HG03354 (cell line): ENCODE measurements at regions not wholly inside any gene's neighbourhood (a gene's known extent, or its start where the extent isn't known, plus 50 kb on each side); places are given as distances from the start of the nearest gene placed in this dataset.
"Not testable (repeated sequence)": the region's sequence is repeated elsewhere in the genome, so short reads cannot be mapped to it uniquely, and the experiment has no call there.

Experiments
- ATAC-seq: cut with Tn5 transposase; IDR thresholded peaks from one replicate; pipeline ENCODE4 v1.9.1; 2021; ENCODE audit warnings: mild to moderate bottlenecking; ENCODE audit not compliant: unreplicated experiment, poor library complexity, severe bottlenecking

DNA sequence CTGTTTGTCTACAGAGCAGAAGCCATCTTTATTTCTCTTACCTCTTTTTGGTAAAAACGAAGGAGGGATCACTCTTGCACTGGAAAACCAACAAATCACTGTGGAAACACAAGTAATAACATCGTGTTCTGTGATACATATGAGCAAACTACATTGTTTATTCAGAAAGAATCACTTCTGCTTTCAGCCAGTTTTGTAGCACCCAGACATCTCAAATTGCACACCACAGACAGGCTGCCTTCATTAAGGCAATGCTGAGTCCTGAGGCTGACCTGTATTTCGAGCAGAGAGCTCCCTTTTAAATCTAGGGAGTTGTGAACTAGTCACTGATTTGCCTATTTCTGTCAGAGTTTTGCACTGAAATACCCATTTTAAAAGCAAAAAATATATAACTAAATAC is 1003.2 kb upstream of the FAM98A start:
- ATAC-seq: no peak

DNA sequence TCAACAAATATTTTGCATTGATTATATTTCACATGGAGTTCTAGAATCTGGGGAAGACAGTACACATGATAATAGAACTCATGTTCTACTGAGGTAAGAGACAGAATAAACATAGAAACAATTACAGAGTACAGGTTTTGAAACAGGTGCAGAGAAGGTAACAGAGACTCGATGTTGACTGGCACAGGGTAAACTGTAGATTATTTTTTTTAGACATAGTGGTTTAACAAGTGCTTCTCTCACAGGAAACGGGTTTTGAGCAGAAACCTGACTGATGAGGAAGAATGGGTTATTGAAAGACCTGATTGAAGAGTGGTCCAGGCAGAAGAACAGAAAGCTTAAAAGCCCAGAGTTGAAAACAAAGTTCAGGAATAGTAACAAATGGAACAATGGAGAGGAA is 1002.5 kb upstream of the FAM98A start:
- no peak for ATAC-seq

DNA sequence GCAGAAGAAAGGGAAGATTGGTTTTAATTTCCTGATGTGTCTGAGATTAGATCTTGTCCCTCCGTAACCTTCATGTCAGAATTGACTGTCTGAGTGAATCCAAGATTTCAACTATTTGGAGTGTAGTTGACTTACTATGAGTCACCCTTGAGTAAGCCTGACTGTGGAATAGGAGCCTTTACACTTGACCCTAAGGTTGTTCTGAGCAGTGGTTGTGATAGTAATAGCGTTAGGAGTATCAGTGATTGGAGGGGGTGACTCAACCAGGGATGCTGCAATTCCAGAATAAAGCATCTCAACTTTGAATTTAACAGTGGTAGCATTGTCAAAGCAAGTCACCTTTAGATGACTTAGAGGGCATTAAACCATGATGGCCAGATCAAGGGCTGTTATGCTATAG is 979.5 kb upstream of the FAM98A start:
- ATAC-seq: no peak

DNA sequence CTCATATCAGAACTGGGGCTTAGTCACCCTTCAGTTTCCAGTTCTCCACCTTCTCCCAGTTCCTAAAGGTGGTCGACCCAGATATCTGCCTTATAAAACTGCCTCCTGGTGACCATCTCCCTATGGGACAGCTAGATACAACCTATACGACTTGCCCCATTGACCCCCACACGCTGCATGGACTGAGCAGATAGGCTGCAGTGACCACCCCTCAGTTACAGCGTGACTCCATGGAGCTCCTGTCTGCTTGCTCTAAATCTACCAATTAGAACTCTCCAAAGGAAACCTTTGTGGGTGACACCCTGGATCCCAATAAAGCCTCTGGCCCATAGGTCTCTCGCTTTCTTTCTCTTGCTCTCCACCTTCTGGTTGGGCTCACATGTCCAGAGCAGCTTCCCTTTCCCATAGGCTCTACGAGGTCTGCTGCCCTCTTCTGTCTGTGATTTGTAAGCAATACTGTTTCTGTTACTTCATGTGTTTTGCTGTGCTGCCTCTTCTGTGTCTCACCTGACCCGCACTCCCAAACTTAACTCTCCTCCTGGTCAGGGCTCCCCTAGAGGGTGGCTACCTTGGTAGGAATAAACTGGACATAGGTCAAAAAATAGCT is 971.3 kb upstream of the FAM98A start:
- no peak for ATAC-seq

DNA sequence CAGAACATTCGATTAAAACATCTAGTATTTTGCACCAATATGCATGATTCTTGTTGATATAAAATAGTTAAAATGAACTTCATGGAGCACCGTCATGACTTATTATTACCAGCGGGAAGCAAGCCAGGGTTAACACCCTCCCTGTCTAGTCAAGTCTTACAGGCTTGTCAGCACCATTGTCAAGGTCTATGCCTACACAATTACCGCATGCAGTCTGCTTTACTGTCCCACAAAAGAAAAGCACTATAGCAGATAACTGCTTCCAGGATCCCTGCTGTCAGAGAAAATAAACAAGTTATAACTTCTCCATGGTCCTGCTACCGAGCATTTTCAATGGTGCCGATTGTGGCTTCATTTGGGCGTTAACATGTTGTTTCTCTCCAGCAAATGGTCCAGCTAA is 968.0 kb upstream of the FAM98A start:
- ATAC-seq: no peak

DNA sequence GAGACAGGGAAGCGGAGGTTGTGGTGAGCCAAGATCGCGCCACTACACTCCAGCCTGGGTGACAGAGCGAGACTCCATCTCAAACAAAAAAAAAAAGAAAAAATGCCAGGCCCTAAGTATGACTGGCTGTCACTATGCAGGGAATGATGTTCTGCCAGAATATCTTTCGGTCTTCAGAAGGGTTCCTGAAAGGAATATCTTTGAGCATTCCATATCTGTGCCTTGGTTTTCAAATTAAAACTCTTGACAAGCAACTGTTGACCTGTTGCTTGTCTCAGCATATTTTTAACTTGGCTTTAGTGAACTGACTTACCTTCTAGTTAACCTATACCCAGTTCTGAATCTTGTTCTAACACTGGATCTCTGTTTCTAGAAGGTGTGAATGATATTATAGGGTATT is 953.2 kb upstream of the FAM98A start:
- no peak for ATAC-seq

DNA sequence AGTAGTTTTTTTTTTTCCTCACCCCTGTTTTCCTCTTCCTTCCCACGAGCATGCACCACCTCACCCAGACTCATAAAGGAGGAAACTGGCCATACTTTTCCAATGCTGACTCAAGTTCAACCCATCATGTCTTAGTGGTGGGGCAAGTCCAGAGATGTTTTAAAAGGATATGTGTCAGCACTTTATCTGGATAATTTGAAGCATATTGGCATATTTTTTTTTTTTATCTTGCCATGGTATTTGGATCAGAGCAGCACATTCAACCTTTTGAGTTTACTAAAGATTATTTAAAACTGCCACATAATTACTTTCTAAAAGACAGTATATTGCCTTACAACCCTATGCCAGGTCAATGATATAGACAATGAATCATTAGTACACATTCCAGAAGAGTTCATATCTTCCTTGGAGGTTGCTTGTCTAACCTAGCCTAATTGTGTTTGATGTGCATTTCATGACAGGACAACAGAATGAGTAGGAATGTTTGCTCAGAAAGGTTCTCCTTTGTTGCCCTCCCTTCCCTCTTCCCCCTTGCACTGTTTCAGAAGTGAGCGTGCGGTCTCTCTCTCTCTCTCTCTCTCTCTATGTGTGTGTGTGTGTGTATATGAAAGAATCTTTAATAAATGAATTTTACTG is 950.7 kb upstream of the FAM98A start:
- ATAC-seq: no peak

DNA sequence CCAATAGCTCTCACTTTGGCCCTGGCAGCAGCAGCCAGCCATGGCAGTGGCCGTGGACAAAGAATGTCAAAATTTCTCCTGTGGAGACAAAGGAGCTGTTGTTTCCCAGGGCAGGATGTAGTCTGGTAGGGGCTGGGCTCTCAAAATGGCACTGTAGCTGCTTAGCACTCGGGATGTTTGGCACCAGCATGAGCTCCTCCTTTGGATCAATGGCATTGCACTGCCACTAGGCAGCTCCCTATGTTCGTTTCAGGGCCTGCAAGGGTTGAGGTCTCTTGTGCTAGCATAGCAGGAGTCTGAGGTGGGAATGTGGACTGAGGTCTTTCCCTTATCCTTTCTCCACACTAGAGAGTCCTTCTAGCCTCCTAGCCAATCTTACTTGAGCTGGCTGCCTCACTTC is 948.8 kb upstream of the FAM98A start:
- no peak for ATAC-seq

DNA sequence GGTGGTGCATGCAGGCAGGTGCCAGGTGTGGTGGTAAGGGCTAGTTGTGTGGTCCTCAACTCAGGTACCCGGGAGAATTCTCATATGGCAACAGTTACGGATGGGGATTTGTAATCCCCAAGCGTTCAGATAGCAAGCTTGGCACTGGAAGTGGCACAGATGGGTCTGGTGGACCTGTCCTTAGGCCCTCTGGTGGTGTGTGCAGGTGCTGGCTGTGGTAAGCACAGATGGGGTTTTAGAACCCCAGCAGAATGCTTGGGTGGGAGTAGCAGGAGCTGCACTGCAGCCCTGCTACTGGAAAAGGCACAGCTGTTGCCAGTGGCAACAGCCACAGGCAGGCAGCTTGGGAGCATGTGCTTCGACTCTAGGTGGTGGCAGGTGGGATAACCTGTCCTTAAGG is 948.2 kb upstream of the FAM98A start:
- ATAC-seq: no peak

DNA sequence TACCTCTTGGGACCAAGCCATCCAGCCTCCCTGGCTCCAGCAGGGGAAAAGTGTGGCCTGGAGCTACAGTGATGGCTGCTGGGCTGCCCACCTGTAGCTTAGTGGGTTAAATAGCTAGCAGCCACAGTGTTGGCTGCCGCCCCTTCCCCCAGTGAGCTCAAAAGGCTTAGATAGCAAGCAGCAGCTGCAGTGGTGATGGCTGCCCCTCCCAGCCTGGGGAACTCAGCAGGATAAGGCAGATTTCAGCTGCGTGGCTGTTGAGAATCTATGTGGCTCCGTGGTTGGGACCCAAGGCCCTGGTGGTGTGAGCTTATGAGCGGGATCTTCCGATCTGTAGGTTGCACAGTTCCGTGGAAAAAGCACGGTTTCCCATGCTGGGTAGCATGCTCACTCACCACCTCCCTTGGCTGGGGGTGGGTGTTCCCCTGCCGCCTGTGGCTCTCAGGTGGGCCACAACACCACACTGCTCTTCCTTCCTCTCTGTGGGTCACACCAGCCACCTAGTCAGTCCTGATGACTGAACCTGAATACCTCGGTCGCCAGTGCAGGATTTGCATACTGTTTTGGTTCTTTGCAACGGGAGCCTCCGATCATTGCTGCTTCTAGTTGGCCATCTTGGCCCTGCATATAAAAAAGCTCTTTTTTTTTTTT is 946.5 kb upstream of the FAM98A start:
- ATAC-seq: no peak

DNA sequence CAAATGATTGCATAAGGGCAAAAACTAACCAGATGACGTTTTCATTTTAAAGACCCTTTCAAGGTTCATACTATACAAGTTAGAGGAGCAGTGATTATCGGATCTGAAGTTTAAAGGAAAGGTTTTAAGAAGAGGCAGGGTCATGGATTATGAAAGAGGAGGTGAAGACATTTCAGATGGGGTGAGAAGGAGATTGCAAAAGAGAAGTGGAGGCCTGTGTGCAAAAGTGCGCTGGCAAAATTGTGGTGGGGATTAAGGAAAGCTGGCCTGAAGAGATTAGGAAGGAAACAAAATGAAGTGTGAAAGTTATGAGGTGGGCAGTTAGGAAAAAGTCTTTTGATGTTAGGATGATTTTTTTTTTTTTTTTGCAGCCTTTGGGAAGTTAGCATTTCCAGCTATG is 935.7 kb upstream of the FAM98A start:
- no peak for ATAC-seq

DNA sequence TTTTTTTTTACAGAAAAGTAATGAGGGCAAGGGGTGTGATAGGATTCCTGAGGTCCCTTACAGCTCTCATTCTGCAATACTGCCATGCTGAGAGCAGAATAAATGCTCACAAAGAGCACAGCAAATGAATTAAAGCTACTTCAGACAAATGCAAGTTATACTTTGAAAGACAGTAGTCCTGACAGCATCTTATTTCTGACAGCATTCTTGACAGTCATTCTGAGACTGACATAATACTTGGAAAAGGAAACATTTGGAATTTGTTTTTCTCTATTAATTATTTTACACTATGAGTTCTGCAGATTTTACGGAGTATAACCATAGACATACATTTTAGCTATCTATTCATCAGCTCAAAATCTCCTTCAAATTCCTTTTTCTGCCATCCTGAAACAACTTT is 935.2 kb upstream of the FAM98A start:
- ATAC-seq: no peak

DNA sequence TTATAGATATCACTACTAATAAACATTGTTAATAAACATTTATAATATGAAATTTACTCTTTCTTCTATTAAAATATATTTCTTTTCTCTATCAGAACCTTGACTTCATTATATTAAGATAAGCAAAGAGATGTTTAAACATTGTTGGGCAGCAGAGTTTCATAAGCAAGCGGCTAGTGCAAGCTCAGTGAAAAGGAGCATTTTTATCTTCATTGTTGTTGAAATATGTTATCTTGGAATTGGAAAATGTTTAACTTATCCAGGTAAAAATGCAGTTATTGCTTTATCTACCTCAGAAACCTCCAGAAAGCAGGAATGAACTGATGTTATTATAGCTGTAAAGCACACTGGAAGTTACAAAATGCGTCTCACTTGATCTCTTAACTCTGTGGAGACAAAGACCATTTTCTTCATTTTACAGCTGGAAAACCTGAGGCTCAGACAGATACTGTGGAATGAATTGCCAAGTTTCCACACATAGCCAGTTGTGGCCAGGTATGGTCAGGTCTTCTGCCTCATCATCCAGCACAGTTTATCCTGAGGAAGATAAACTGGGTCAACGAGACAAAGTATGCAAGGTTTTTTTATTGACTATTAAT is 934.6 kb upstream of the FAM98A start:
- ATAC-seq: no peak

DNA sequence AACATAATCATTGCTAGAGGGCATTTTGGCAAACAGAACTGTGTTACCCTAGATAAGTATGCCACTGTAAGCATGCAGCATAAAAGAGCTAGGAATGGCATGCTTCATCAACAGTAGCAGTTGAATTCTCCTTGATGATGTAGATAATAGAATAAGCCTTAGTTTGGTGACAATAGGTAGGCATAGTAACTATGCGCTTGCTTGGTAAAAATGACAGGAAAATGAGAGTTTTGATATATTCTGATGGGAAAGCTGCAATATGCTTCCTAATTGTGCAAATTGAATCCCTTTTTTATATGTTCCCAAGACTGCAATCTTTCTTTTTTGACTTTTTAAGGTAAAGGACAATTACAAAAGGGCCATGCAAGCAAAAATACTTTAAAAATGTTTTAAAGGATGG is 930.9 kb upstream of the FAM98A start:
- ATAC-seq: no peak

DNA sequence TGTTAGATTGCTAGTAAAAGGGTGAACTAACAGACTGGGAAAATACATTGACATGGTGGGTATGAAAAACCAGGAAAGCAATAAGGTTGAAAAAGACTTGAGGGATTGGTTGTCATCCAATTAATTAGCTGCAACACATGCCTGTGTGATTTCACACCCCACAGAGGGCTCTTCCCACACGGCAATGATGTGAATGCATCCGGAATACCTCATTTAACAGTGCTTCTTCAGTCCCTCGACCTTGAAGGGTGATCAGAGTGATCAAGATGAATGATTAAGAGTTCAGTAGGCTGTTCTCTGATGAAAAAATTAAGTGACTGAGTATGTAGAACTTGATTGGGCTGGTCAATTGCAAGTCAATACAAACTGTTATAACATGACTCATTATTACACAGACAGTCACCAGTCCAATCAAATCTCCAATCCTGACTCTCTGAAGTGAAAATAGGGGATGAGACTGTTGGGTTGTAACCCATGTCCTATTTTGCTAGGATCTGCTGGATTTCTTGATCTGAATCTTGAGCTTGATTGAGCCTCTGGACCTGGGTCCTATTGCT is 924.9 kb upstream of the FAM98A start:
- ATAC-seq: no peak

DNA sequence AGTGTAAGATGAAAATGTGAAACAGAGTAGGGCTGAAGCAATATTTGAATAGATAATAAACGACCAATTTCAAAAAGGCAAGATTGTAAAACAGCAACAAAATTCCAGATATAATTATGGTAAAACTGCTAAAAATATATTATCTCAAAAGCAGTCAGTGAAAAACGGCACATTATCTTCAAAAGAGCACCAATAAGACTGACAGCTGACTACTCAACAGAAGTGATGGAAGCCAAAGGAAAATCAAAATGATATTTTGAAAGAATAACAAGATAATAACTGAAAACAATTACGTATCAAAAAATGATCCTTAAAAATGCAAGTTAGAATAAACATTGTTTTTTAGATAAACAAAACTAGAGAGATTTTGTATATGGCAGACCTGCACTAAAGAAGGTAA is 920.6 kb upstream of the FAM98A start:
- no peak for ATAC-seq

DNA sequence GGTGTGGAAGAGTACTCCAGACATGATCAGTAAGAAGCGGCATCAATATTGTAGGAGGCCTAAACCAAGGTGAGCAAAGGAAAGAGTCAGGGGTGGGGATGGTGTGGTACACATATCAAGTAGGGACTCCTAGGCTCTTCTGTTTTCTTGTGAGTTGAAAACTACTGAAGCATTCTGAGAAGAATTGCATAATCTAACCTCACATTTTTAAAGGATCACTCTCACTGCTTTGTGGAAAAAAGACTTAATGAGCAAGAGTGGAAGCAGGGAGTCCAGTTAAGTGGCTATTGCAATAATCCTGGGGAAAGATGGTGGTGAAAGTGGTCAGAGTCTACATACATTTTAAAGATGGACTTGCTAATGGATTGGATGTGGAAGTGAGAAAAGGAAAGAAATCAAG is 899.5 kb upstream of the FAM98A start:
- no peak for ATAC-seq

DNA sequence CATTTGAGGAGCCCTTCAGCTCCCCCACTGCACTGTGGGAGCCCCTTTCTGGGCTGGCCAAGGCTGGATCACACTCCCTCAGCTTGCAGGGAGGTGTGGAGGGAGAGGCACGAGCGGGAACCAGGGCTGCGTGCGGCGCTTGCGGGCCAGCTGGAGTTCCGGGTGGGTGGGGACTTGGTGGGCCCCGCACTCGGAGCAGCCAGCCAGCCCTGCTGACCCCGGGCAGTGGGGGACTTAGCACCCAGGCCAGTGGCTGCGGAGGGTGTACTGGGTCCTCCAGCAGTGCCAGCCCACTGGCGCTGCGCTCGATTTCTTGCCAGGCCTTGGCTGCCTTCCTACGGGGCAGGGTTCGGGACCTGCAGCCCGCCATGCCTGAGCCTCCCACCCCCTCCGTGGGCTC is 895.1 kb upstream of the FAM98A start:
- ATAC-seq: not testable (repeated sequence)

DNA sequence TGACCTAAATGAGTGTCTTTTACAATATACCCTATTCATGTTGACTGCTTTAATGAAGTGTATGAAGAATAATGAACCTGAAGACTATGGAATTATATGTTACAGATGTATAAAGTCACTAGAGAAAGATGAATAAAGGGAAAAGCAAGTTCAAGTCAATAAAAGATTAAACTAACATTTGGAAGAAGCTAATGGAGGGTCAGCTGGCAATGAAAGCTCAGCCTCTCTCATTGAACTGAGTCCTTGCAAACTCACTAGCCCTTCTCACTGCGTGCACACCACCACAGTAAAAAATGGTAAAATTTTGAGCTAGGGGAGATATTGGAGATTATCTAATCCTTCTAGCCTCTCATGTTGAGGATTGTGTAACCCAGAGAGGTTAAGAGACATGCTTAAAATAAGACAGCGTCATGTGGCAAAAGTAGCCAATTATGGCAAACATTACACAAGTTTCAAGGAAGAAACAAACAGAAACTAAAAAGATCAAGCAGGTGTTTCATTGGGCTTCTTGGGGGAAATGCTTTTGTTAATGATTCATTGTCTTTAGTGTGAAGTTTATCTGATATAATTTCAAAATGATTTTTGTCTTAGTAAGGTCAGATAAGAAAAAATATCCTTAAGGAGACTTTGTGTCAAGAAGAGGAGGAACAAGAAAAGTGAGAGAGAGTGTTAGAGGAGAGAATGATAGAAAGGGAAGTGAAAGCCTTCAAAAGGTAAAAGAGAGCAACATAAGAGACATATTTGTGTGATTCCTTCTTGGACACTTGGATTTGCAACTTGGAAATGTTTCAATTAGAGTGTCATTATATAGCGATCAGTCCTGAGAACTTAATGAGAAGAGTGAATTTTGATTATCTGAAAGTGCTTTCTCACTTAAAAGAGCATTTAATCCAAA is 893.7 kb upstream of the FAM98A start:
- no peak for ATAC-seq

DNA sequence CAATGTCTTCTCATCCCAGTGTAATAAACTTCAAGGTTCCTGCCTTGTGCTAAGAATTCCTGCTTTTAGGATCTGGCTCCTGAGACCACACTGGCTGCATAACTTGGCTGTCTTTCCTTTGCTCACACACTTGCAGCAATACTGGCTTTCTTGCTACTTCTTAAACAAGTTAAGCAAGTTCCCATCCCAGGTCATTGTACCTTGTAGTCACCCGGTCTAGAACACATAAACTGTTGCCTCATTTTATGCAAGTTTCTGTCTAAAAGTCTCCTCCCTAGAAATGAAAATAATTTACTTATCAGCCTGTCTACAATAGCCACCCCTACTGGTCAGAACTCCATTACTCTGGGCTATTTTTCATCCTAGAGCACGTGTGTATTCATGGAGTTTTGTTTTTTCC is 887.9 kb upstream of the FAM98A start:
- no peak for ATAC-seq
